Esophagus muscularis mucosa (tissue), 4 donors: ENCODE measurements at regions not wholly inside any gene's neighbourhood (a gene's known extent, or its start where the extent isn't known, plus 50 kb on each side); places are given as distances from the start of the nearest gene placed in this dataset.

Experiments used
- CTCF ChIP-seq, 3 experiments: fragments of 200-600 bp in 2 of 3; fragments of 450-650 bp in 1 of 3; sonication (generic) in 2 of 3; IDR thresholded peaks; one replicate each; pipeline ENCODE4 v1.5.1; 2017 to 2019; ENCODE audit warnings: antibody characterized with exemption in 3 of 3, mild to moderate bottlenecking in 2 of 3, moderate library complexity in 1 of 3
- EP300 ChIP-seq: sonication (generic); formaldehyde crosslinking; IDR thresholded peaks from one replicate; pipeline ENCODE4 v1.6.1; 2017; ENCODE audit warnings: antibody characterized with exemption
- POLR2A ChIP-seq: fragments of 450-650 bp; IDR thresholded peaks from one replicate; pipeline ENCODE4 v1.6.1; 2017; ENCODE audit warnings: antibody characterized with exemption, moderate library complexity, mild to moderate bottlenecking, low read depth
- POLR2AphosphoS5 ChIP-seq, 2 donors: sonication (generic); formaldehyde crosslinking; IDR thresholded peaks; one replicate each; pipeline ENCODE4 v1.6.1; 2017; ENCODE audit warnings: antibody characterized with exemption in 2 of 2

- TF ChIP-seq CTCF (IDR thresholded peaks at IDR 0.05) (no peak), EP300 (no peak), POLR2AphosphoS5 (IDR thresholded peaks at IDR 0.05) (no peak), POLR2A (no peak)
These were observed 92.8 kb upstream of the SEPTIN5 start for GRCh38 chr22:19621373-19622060.
